NB4 (cell line): ENCODE measurements at regions not wholly inside any gene's neighbourhood (a gene's known extent, or its start where the extent isn't known, plus 50 kb on each side); places are given as distances from the start of the nearest gene placed in this dataset.

Experiments used
- MYC ChIP-seq: IDR thresholded peaks from 2 replicates; pipeline ENCODE4 v1.6.1; 2011; ENCODE audit warnings: low read depth, low read length
- POLR2A ChIP-seq: IDR thresholded peaks from 2 replicates; pipeline ENCODE4 v1.6.1; 2011; ENCODE audit warnings: mild to moderate bottlenecking; ENCODE audit not compliant: insufficient read length; ENCODE audit errors: extremely low read depth
- TF ChIP-seq, protein P1 (sequence below): IDR thresholded peaks from one replicate; pipeline ENCODE4 v1.5.1; 2012; ENCODE audit warnings: low read depth, low read length
- TF ChIP-seq, protein P2 (sequence below): IDR thresholded peaks from 2 replicates; pipeline ENCODE4 v1.6.1; 2011; ENCODE audit warnings: low read depth, low read length

DNA sequence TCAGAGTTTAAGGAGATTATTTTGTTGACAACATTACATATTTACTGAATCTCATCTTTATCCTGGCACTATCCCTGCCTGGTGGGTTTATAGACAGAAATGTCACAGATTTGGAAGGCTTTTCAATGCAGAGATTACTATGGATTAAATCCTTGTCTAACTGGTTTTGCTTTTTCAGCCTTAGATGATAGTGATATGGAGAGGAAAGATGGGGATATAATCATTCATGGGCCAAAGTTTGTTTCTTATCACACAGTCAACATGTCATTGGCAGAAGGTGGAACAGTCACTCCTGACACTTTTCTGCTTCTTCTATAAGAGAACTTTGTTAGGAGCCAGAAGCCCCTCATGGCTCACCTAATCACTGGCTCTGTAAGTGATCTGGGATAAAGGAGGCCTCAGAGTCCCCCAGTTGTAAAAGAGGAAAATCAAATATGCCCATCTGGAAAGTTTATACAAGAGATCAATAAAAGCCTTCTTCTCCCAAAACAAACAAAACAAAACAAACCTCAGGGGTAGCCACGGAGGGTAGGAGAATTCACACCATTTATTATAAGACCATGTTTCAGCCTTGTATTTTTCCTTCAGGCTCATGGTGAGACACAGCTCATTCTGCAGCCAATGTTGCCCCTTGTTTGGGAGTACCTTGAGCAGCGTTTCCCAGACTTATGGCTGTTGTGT, 101.2 kb downstream of the PCSK1 start:
- TF ChIP-seq, protein P1, sequence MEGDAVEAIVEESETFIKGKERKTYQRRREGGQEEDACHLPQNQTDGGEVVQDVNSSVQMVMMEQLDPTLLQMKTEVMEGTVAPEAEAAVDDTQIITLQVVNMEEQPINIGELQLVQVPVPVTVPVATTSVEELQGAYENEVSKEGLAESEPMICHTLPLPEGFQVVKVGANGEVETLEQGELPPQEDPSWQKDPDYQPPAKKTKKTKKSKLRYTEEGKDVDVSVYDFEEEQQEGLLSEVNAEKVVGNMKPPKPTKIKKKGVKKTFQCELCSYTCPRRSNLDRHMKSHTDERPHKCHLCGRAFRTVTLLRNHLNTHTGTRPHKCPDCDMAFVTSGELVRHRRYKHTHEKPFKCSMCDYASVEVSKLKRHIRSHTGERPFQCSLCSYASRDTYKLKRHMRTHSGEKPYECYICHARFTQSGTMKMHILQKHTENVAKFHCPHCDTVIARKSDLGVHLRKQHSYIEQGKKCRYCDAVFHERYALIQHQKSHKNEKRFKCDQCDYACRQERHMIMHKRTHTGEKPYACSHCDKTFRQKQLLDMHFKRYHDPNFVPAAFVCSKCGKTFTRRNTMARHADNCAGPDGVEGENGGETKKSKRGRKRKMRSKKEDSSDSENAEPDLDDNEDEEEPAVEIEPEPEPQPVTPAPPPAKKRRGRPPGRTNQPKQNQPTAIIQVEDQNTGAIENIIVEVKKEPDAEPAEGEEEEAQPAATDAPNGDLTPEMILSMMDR: no peak
- TF ChIP-seq, protein P2, sequence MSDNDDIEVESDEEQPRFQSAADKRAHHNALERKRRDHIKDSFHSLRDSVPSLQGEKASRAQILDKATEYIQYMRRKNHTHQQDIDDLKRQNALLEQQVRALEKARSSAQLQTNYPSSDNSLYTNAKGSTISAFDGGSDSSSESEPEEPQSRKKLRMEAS: no peak
- no peak for TF ChIP-seq POLR2A
- no peak for TF ChIP-seq MYC
